ENCODE measurements at regions not wholly inside any gene's neighbourhood (a gene's known extent, or its start where the extent isn't known, plus 50 kb on each side); places are given as distances from the start of the nearest gene placed in this dataset.

DNA sequence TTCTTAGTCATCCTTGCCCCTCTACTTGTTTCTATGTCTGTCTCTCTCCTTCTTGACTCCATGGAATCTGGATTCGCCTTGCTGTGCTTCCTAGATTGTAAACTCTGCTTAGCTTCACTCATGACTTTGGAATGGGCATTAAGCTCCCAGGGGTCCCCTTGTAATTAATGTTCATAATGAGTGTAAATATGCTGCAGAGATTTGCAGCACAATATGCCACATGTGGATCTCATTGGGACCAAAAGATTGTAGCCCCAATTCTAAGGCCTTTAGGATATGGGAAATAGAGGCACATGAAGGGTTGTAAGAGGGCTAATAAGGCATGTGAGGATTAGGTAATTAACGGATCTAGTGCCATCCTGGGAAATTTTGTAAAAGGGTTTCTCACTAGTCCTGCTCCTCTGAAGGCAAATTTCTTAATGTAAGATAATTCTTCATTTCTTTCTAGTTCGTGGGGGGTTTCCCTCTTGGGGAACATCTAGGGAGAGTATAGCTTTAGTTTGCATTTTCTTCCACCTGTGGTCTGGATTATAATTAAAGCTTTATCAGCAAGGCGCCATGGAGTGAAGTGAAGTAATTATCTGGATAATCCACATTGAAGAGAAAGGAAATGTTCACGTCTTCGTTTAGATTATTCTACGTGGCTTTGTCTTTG is 659.2 kb upstream of the PLXNA2 start:
- no peak for DNase-seq (ENCODE audit: low read depth)

DNA sequence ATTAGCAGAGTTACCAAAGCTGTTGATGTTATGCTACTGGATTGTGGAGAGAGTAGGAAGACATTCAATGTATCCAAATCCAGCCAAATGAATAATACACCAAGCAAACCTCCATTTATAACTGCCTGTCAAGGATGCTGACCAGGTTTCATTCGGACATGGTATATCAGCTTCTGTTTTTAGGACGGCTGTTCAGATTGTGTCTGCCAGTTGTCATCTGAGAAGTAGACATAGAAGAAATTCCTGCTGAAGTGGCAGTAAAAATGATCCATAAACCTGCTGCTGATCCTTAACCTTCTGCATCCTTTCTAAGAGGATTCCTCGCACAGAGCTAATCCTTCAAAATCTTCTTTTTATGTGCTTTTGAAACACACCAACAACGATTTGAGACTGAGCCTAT is 663.6 kb upstream of the PLXNA2 start:
- DNase-seq (ENCODE audit: low read depth) = no peak

DNA sequence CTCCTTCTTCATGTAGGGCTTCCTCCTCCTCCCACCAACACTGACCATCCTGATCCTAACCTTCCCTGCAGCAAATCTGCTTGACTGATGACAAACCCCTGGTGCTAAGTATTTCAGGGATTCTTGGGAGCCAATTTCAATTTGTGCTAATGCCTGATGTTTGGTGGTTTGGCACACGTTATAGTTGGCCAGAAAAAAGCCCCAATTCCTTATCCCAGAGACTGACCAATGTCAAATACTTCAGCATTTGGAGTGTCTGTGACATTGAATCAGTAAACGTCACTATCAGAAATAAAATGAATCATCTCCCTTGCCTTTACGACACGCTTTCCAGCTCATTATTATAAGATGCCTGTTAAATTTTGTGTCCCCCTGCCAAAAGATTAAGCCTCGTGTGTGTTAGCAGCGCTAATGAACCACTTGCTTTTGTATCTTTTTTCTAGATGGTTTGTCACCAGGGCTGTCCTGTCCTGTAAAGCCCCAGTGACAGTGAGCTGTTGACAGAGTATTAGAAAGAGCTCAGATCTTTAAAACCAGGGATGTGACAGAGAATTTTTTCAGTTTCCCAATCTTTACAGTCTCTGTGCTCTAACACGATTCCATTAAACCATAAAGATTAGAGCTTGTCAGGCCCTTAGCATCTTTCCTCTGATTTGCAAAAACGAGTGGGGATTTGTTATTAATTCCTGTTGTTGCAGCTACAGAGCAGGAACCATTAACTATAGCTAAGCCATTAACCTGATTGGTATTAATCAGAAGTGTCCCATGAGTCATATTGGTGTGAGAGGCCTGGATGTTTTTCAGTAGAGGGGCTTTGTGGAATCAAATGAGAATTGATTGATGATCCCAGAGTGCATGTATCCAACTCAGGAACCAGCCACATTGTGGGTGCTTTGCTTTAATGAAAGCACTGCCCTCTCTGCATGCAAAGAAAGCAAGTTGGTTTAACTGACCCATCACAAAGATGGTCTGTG is 665.1 kb upstream of the PLXNA2 start:
- DNase-seq (ENCODE audit: low read depth) = no peak

DNA sequence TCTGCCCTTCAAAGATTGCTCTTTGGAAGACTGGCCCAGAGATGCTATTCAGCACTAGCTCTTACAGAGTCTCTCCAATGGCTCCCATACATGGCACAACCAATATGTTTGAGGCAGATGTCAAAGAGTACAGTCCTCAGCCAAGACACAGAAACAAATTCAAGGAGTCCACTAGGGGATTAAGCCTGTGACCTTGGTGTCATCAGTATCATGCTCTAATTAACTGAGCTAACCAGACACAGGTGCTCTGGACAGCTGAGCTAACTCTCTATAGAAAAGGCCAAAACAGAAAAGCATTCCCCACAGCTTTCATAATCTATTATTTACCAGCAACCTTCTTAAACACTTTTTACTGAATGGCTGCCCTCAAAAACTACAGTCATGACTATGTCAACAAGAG is 666.0 kb upstream of the PLXNA2 start:
- DNase-seq (ENCODE audit: low read depth) = no peak

DNA sequence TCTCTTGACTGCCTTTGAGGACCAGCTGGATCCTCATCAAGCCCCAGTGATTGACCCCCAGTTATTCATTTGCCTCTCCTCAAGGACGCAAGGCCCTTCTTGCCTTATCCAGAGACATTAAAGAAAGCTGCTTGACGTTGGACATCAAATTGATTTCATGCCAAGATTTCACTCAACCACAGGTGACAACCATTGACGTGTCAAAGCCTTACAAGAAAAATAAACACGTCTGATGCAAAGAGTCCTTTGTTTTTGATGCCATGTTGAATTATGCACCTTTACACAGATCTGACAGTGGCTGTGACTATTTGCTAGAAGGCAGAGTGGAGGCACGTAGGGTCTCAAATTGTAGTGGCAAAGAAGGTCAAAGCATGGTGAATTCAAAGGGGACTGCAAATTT is 666.2 kb upstream of the CAMK1G start:
- DNase-seq (ENCODE audit: low read depth) = no peak

DNA sequence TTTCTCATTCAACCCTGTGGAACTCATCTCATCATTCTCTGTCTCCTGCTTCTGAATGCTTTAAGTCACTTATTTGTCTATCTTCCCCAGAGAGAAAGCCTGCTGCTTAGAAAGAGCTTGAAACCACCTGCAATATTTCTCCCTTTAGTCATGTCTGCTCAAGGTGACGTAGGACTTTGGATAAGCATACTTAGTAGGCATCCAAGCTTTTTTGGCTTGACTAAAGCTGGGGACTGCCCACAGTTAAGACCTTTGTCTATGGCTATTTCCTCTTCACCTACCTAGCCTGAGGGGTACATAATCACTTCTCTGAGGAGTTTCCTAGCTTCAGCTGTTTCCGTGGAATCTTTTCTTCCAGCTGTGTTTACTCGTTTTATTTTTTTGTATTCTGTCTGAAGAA is 665.8 kb upstream of the CAMK1G start:
- DNase-seq (ENCODE audit: low read depth) = no peak

DNA sequence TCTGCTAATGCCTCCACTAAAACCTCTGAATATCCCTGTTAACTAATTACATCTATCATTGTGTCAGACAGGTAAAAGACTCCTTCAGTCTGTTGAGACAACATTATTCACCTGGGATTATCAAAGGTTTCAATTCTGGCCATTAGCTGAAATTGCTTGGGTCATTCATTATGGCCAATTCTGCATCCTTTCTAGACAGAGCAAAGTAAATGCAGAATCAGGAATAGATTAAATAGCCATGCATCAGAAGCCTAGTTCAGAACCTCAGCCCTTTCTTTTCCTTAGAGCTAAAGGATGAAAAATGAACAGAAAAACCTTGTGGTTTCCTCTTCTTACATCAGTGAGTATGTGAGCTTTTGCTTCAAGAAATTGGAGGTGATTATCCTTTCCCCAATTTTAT is 665.4 kb upstream of the CAMK1G start:
- no peak for DNase-seq (ENCODE audit: low read depth)

DNA sequence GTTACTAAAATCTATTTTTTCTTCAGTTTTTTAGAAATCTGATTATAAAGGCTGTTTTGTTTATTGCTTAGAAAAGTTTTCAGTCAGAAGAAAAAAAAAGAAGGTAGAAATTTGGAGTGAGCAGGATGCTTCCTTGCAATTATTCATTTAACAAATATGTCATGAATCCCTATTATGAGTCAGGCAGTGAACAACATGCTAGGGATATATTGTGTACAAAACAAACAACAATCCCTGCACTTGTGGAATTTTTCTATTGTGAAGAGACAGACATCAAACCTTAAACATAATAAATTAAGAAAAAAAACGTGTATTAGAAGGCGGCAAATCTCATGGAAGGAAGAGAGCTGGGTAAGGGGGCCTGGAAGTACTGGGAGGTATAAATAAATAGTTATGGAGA is 664.1 kb upstream of the CAMK1G start:
- DNase-seq (ENCODE audit: low read depth) = peak; percentile 53

DNA sequence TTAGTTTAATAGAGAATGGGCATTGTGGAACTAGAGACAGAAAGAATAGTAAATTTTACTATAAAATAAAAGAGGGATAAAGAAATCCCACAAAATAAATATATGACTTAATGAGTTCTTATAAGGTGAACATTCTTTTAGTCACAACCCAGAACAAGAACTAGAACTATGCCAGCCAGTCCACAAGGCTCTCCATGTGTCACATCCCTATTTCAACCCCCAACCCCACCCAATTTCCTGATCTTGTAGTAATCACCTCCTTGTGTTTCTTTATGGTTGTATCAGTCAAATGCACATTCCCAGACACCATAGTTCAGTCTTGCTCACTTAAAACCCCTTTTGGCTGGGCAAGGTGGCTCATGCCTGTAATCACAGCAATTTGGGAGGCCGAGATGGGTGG is 662.3 kb upstream of the CAMK1G start:
- no peak for DNase-seq (ENCODE audit: low read depth)

DNA sequence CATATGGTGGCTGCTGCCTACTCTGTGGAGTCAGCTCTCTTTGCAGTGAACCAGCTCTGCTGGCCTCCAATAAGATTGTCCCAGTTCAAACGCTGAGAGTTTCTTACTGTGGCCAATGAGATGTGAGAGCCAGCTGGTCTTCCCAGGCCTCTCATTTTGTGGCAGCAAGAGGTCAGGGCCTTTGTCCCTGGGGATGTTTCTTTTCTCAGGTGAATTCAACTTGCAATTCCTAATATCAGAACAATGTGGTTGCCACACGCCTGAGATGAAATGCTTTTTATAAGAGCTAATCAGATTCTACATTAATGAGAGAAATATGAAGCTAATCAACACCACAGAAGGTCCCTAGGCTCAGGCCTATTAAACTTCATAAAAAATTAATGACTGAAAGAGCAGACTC is 660.1 kb upstream of the CAMK1G start:
- DNase-seq (ENCODE audit: low read depth) = no peak

DNA sequence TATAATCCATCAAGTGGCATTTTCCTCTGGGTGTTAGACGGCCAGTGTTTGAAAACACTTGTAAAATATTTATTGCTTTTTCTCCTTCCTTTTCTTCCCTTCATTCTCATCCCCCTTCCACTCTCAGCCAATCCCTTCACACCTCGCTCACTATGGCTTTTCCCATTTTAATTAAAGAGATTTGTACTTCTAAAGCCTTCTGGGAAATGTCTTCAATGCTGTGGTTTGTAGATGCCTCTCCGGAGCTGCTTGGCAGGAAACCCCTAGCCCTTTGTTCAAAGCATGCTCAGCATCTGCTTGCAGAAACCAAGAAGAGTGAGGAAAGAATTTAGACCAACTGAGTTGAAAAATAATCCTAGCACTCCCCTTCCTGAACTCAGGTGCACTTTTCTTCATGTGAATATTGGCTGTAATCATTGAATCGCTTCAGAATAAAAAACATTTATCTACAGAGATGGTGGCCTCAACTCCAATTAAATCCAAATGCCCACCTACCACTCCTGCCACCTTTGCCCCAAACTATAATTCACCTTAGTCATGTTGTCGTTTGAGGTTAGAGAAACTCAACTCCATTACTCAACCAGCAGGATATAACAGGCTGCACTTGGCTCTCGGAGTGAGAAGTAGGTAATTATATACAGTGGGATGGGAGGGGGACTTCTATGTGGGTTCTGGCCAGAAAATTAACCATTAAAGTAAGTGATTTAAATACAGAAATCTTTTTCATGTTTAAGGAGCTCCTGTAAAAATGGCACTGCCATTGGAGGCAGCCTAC is 659.4 kb upstream of the CAMK1G start:
- no peak for DNase-seq (ENCODE audit: low read depth)

DNA sequence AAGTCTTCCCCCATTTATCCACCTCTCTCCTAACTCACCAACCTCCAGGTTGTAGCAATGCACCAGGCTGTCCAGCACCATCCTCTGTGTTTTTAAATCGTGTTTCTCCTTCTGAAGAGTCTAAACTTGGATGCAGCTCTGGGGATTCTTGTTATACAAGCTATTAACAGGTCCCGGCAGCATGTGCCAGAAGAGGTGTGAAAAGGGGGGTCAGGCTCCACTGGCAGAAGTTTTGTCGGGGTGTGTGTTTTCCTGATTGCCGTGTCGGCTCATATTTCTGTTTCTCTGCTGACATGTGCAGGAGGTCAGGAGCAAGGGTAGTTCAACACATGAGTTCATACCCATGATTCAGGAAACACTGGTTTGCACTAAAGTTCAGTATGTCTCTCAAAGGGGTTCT is 658.6 kb upstream of the CAMK1G start:
- no peak for DNase-seq (ENCODE audit: low read depth)

DNA sequence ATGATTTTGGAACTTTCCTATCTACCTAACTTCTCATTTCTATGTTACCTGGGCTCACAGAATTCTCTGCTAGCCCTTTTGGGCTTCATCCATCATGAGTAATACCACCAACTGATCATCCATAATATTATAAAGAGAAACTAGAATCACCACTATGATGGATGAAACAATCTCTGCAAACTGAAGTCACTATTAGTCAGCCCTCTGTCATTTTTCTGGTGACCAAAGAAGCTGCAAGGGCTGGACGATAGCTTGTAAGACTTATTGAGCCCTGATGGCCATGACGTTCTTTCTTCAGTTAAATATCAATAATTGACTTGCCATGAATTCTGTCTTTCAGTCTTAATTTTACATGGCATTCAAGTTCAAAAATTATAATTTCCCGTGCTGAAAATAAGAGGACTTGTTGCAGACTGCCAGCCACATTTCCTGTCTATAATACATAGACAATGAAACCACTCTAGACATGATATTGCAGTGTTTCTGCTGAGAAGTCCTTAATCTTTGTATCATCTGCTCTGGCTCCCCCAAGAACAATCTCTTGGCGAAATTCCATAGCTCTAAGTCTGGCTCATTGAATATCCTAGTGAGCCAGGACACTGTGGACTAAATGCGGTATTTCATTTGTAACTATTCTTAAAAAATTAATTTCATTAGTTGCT is 655.0 kb upstream of the CAMK1G start:
- no peak for DNase-seq (ENCODE audit: low read depth)

DNA sequence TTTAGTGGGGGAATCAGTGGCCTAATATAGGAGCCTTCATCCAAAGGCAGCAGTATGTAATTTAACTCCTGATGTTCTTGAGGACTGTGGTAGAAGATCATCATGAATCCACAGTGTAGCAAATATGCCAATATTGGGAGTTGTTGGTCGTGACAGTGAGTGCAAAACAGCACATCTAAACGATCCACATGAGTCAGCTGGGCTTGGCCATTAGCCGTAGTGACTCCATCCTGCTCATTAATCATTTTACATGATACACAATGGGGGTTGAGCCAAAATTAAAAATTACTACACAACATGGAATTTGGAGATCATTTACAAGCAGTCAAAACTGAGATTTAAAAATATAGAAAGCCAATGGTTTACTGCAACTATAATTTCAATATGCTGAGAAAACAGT is 653.9 kb upstream of the CAMK1G start:
- DNase-seq (ENCODE audit: low read depth) = peak; percentile 46

DNA sequence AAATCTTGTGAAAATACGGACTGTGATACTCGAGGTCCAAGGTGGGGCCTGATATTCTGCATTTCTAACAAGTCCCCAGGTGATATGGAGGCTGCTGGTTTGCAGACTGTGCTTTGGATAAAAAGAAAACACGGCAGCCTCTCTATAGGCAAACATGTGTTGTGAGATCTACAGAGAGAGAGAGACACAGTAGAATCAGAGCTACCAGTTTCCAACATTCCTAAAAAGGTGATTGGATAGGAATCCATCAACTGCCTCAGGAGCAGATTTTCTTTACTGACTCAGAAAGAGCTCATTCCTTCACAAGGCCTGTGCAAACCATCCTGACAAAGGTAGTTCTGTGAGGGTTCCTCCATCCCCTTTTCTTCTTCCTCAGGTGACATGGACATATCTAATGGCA is 651.6 kb upstream of the CAMK1G start:
- no peak for DNase-seq (ENCODE audit: low read depth)

DNA sequence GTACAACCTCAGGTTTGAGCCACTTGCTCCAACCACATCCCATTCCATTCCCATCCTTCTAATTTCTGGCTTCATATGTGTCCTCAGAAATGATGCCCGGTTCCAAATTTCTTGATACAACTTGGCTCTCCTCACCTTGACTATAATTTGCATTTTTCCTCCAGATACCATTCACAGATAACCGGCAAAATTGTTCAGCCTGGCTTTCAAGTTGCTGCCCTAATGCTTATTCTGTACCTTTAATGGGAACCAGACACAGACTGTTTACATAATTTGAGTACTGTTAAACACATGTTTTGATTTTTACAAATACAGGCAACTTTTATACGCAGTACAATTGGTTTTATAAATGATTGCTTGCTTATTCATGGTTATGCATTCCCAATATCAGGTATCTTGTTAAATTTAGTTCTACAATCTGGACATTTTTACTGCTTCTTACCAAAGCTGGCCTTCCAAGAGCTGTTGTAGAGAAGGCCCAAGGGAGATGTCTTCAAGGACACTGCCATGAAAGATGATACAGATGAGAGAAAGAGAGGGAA is 649.5 kb upstream of the CAMK1G start:
- DNase-seq (ENCODE audit: low read depth) = no peak

DNA sequence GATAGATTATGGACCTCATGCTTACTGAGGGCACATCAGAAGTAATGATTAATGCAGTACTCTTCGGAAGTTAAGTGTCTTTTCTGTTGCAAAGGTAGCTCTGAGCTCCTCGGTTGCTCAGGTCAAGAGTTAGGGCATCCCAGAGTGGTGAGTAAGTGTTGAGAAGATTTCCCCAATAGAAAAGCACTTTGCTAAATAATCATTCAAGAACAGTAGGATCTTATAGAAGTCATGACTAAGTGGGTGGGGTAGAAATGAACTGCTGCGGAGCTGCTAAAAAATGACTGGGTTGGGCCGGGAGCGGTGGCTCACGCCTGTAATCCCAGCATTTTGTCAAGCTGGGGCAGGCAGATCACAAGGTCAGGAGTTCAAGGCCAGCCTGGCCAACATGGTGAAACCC is 648.6 kb upstream of the CAMK1G start:
- DNase-seq (ENCODE audit: low read depth) = no peak

DNA sequence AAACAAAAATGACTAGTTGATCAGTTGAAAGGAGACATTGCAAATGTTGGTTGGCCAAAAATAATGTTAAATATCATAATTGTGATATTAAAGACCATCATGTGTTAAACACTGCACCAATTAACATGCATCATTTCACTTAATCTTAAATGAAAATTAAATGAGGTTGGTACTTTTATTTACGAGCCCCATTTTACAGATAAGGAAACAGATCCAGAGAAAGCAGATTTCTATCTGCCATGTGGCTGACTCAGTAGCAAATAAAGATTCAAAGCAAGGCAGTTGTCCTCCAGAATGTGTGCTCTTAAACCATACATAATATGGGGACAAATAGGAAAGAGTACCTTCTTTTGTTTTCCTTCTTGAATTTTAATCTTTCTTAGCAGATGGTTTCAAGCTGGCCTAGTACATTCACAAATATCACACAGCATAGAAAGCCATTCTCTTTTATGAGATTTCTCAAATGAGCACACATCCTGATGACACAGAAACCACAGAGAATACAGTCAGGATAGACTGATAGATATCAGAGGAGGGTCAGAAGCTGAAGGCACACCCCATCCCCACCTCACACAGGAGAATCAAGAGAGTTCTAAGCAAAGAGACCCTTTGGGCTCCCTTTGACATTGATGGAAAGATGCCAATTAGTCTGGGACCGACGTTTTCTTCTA is 647.9 kb upstream of the CAMK1G start:
- DNase-seq (ENCODE audit: low read depth) = no peak

DNA sequence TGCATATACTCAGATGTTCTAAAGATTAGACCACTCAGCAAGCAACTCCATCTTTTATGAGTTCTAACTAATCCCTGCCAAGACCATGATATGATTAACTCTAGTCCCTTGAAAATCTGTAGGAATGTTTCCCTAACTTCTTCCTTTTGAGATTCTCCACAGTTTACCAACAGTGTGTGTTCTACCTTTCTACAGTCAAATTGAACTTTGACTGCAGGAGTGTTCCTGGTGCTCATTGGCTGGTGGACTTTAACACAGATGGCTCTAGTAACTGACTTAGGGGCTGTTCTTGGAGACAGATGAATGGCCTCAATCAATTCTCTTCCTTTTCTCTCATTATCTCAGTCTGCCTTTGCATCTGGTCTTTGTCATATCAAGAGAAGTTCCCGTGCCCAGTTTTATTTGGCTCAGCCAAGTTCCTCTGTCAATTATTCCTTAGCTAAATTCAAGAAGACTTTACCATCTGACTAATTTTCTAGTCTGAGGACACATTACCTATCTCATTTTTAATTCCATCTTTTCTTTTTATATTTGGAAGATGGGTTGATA is 643.9 kb upstream of the CAMK1G start:
- no peak for DNase-seq (ENCODE audit: low read depth)

DNA sequence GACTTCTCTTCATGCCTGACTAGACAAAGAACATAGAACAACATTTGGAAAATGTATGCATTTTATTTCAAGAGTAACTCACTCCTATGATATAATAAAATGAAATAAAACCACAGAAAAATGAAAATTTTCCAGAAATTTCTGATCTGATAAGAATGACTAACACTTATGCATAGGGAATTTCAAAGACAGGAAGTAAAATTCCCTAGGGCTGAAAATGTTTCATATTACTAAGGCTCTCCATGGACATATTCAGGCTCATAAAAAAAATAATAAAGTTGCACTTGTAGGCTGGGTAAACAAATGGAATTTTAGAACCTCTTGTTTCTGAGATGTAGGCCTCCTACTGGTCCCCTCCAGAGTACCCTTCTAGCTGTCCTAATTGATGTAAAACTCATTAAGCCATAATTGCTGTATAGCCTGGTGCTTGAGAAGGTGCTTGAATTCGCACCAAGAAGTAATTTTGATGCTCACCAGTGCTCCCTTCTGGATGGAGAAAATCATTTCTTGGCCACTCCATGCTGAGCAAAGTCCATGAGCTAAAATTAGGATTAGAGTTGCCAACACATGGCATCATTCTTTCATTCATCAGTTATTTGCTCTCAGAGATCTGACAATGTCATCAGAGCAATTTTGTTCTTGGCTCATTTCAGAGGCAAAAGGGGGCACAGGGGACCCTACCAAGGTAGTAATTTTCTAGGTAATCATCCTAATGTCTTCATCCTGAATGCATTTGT is 641.0 kb upstream of the CAMK1G start:
- no peak for DNase-seq (ENCODE audit: low read depth)
